ENCODE measurements at regions not wholly inside any gene's neighbourhood (a gene's known extent, or its start where the extent isn't known, plus 50 kb on each side); places are given as distances from the start of the nearest gene placed in this dataset.

- TF ChIP-seq BHLHE40 (IDR thresholded peaks at IDR 0.05; ENCODE audit: low read depth, low read length) (no peak), CHD4 (IDR thresholded peaks at IDR 0.05; ENCODE audit: borderline replicate concordance) (no peak), POLR2A (IDR thresholded peaks at IDR 0.05; ENCODE audit: low read length) (no peak), ELK1 (IDR thresholded peaks at IDR 0.05; ENCODE audit: low read depth, low read length) (no peak), RFX5 (IDR thresholded peaks at IDR 0.05) (no peak), CTCF (IDR thresholded peaks at IDR 0.05) (no peak), PHF8 (IDR thresholded peaks at IDR 0.05; ENCODE audit: borderline replicate concordance, low read depth) (no peak), REST (IDR thresholded peaks at IDR 0.05) (no peak), CHD2 (IDR thresholded peaks at IDR 0.05; ENCODE audit: low read length, partially characterized antibody) (no peak), RCOR1 (IDR thresholded peaks at IDR 0.05; ENCODE audit: low read depth, low read length) (no peak), RAD21 (conservative IDR thresholded peaks at IDR 0.05 in 1 of 2, IDR thresholded peaks at IDR 0.05 in 1 of 2) (no peak), ESRRA (IDR thresholded peaks at IDR 0.05; ENCODE audit: borderline replicate concordance, low read length) (no peak), USF2 (IDR thresholded peaks at IDR 0.05) (no peak), PBX3 (IDR thresholded peaks at IDR 0.05) (no peak)
Measured at GRCh38 chr6:92469186-92469828, 950.1 kb downstream of the EPHA7 start.
